MCF 10A (cell line): ENCODE measurements at regions not wholly inside any gene's neighbourhood (a gene's known extent, or its start where the extent isn't known, plus 50 kb on each side); places are given as distances from the start of the nearest gene placed in this dataset.

Experiments used
- BruUV-seq: library from RNA; stranded (reverse); fragments of 400-500 nt; replicated peaks from 2 replicates; lab custom pipeline; 2021; lab: Mats Ljungman, UMichigan
- CTCF ChIA-PET: fragments of 300-600 bp; sonication (Branson Sonifier 250); formaldehyde crosslinking; extraction: SDS; loops from one replicate; lab custom pipeline; 2021; ENCODE audit warnings: antibody characterized with exemption, inconsistent platforms; lab: Yijun Ruan, JAX
- POLR2A ChIA-PET: fragments of 300-600, 350-650 bp; sonication (Branson Sonifier 250); formaldehyde crosslinking; extraction: SDS; loops from one replicate; lab custom pipeline; 2020; ENCODE audit warnings: antibody characterized with exemption, inconsistent platforms; lab: Yijun Ruan, JAX
- DNase-seq: peaks from one replicate; pipeline ENCODE4 v3.0.0-alpha.2; 2018; ENCODE audit not compliant: unreplicated experiment
- H3K27ac Mint-ChIP-seq: one replicate; pipeline ENCODE4 v1.8.0; 2022; ENCODE audit warnings: mild to moderate bottlenecking, low read depth, mixed read lengths; ENCODE audit not compliant: unreplicated experiment
- H3K27me3 Mint-ChIP-seq: one replicate; pipeline ENCODE4 v1.8.0; 2022; ENCODE audit warnings: mixed read lengths; ENCODE audit not compliant: insufficient read depth, unreplicated experiment
- H3K36me3 Mint-ChIP-seq: one replicate; pipeline ENCODE4 v1.8.0; 2022; ENCODE audit warnings: mild to moderate bottlenecking, moderate library complexity, mixed read lengths; ENCODE audit not compliant: insufficient read depth, unreplicated experiment
- H3K4me1 Mint-ChIP-seq: one replicate; pipeline ENCODE4 v1.8.0; 2022; ENCODE audit warnings: mixed read lengths; ENCODE audit not compliant: insufficient read depth, unreplicated experiment
- H3K4me3 Mint-ChIP-seq: one replicate; pipeline ENCODE4 v1.8.0; 2022; ENCODE audit warnings: mild to moderate bottlenecking, moderate library complexity, mixed read lengths; ENCODE audit not compliant: unreplicated experiment
- H3K9me3 Mint-ChIP-seq: one replicate; pipeline ENCODE4 v1.8.0; 2022; ENCODE audit warnings: mixed read lengths; ENCODE audit not compliant: unreplicated experiment
- CTCF ChIP-seq: fragments of 200-600 bp; IDR thresholded peaks from one replicate; pipeline ENCODE4 v1.8.0; 2022; ENCODE audit warnings: antibody characterized with exemption, mild to moderate bottlenecking; ENCODE audit not compliant: unreplicated experiment
- intact Hi-C: fragments of 100-400 bp; cut with micrococcal nuclease; formaldehyde crosslinking; loops from 2 replicates; pipeline ENCODE4 v1.14.1; 2022

GRCh38 chrX:40182615-40183014 is 84.9 kb upstream of the BCOR start:
- POLR2A ChIA-PET, result no interaction called here
- no peak overlapping the region for H3K27ac Mint-ChIP-seq
- DNase-seq, result no peak
- CTCF ChIA-PET, result no interaction called here
- H3K4me3 Mint-ChIP-seq, result no peak overlapping the region
- H3K36me3 Mint-ChIP-seq, result no peaks in the 10 kb centered on the region
- BruUV-seq, result no TSS peak
- TF ChIP-seq CTCF, result no peak
- peaks cover 19% of the 10 kb centered on the region for H3K9me3 Mint-ChIP-seq
- H3K27me3 Mint-ChIP-seq, result peaks cover 16% of the 10 kb centered on the region
- no peaks in the 10 kb centered on the region for H3K4me1 Mint-ChIP-seq
- intact Hi-C loops, result no loop called here

- no peak overlapping the region for H3K4me3 Mint-ChIP-seq
- TF ChIP-seq CTCF, result no peak
- ChIA-PET CTCF (no interaction called here), POLR2A (no interaction called here)
- DNase-seq, result no peak
- intact Hi-C loops, result no loop called here
- H3K9me3 Mint-ChIP-seq, result peaks cover 19% of the 10 kb centered on the region
- H3K36me3 Mint-ChIP-seq, result no peaks in the 10 kb centered on the region
- no peak overlapping the region for H3K27ac Mint-ChIP-seq
- no peaks in the 10 kb centered on the region for H3K4me1 Mint-ChIP-seq
- BruUV-seq, result no TSS peak
- peaks cover 16% of the 10 kb centered on the region for H3K27me3 Mint-ChIP-seq
Observed at GRCh38 chrX:40182095-40182494, 84.3 kb upstream of the BCOR start.

GRCh38 chrX:40179283-40179682 is 81.5 kb upstream of the BCOR start:
- CTCF ChIA-PET, result no interaction called here
- Mint-ChIP-seq H3K4me1 (no peaks in the 10 kb centered on the region), H3K27ac (no peak overlapping the region), H3K36me3 (no peaks in the 10 kb centered on the region), H3K4me3 (no peak overlapping the region), H3K9me3 (peaks cover 5% of the 10 kb centered on the region), H3K27me3 (no peaks in the 10 kb centered on the region)
- POLR2A ChIA-PET, result interaction anchor here (0.6 kb wide), 1 partner anchor 365 kb away, joined by 3 read pairs; no protein-coding TSS in a partner anchor
- no peak for DNase-seq
- intact Hi-C loops, result no loop called here
- TF ChIP-seq CTCF, result no peak
- no TSS peak for BruUV-seq

- no peak for TF ChIP-seq CTCF
- POLR2A ChIA-PET, result interaction anchor here (0.6 to 1.6 kb wide), 3 partner anchors 12 to 72 kb away, joined by 3 to 6 read pairs (median 4); no protein-coding TSS in a partner anchor
- CTCF ChIA-PET, result interaction anchor here (0.5 to 1.1 kb wide), 2 partner anchors 10 to 20 kb away, joined by 3 to 4 read pairs; no protein-coding TSS in a partner anchor
- Mint-ChIP-seq H3K36me3 (no peaks in the 10 kb centered on the region), H3K4me3 (no peak overlapping the region), H3K9me3 (no peaks in the 10 kb centered on the region), H3K4me1 (no peaks in the 10 kb centered on the region), H3K27me3 (no peaks in the 10 kb centered on the region), H3K27ac (no peak overlapping the region)
- no peak for DNase-seq
- no TSS peak for BruUV-seq
- intact Hi-C loops, result no loop called here
Observed at GRCh38 chrX:40177942-40178715, 80.4 kb upstream of the BCOR start.
